ENCODE measurements at regions not wholly inside any gene's neighbourhood (a gene's known extent, or its start where the extent isn't known, plus 50 kb on each side); places are given as distances from the start of the nearest gene placed in this dataset.
A peak's percentile ranks its signal among the peaks of the same experiment; 100 is the strongest.

- no peak for DNase-seq
- Histone ChIP-seq H3K9me3 (no peaks in the 10 kb centered on the region), H3K27ac (no peak overlapping the region), H3K4me3 (no peak overlapping the region), H3K27me3 (no peaks in the 10 kb centered on the region), H3K4me1 (peaks cover 9% of the 10 kb centered on the region), H3K36me3 (no peaks in the 10 kb centered on the region)
- intact Hi-C loops (cut with DNase I): no loop called here
- TF ChIP-seq, protein P1, sequence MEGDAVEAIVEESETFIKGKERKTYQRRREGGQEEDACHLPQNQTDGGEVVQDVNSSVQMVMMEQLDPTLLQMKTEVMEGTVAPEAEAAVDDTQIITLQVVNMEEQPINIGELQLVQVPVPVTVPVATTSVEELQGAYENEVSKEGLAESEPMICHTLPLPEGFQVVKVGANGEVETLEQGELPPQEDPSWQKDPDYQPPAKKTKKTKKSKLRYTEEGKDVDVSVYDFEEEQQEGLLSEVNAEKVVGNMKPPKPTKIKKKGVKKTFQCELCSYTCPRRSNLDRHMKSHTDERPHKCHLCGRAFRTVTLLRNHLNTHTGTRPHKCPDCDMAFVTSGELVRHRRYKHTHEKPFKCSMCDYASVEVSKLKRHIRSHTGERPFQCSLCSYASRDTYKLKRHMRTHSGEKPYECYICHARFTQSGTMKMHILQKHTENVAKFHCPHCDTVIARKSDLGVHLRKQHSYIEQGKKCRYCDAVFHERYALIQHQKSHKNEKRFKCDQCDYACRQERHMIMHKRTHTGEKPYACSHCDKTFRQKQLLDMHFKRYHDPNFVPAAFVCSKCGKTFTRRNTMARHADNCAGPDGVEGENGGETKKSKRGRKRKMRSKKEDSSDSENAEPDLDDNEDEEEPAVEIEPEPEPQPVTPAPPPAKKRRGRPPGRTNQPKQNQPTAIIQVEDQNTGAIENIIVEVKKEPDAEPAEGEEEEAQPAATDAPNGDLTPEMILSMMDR (IDR thresholded peaks at IDR 0.05): no peak
- ATAC-seq: no peak
Measured at GRCh38 chr1:245094092-245094491, 60.7 kb upstream of the KIF26B start.

DNA sequence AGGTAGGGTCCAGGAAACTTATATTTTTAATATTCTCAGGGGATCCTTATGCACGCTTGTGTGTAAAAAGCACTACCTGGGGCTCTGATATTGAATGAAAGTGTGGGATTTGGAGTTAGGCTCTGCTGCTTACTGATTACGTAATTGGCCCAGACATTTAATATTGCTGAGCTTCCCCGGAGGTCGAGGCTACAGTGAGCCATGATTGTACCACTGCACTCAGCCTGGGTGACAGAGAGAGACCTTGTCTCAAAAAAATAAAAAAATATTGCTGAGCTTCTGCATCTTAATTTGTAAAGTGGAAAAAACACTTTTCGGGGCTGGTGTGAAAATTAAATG, 62.2 kb upstream of the KIF26B start:
- ATAC-seq (no peak), DNase-seq (no peak)
- Histone ChIP-seq H3K9me3 (no peaks in the 10 kb centered on the region), H3K4me1 (peaks cover 9% of the 10 kb centered on the region), H3K27ac (peak overlapping the region; percentile 33), H3K36me3 (no peaks in the 10 kb centered on the region), H3K4me3 (no peak overlapping the region), H3K27me3 (no peaks in the 10 kb centered on the region)
- intact Hi-C loops (cut with DNase I): no loop called here
- TF ChIP-seq, protein P1 (IDR thresholded peaks at IDR 0.05): no peak

- intact Hi-C loops (cut with DNase I): no loop called here
- TF ChIP-seq, protein P1 (IDR thresholded peaks at IDR 0.05): no peak
- Histone ChIP-seq H3K36me3 (no peaks in the 10 kb centered on the region), H3K27ac (peak overlapping the region; percentile 33), H3K4me1 (peaks cover 9% of the 10 kb centered on the region), H3K27me3 (no peaks in the 10 kb centered on the region), H3K4me3 (no peak overlapping the region), H3K9me3 (no peaks in the 10 kb centered on the region)
- DNase-seq (peak; percentile 70), ATAC-seq (peak; percentile 89)
Measured at GRCh38 chr1:245091818-245092637, 62.8 kb upstream of the KIF26B start.

- H3K27me3 ChIP-seq: no peaks in the 10 kb centered on the region
- no peak for DNase-seq
- peaks cover 9% of the 10 kb centered on the region for H3K4me1 ChIP-seq
- no peak overlapping the region for H3K4me3 ChIP-seq
- no peaks in the 10 kb centered on the region for H3K9me3 ChIP-seq
- no peak for ATAC-seq
- intact Hi-C loops (cut with DNase I): no loop called here
- TF ChIP-seq, protein P1 (IDR thresholded peaks at IDR 0.05): no peak
- no peaks in the 10 kb centered on the region for H3K36me3 ChIP-seq
- peak overlapping the region; percentile 31 for H3K27ac ChIP-seq
Measured at GRCh38 chr1:245091171-245091621, 63.6 kb upstream of the KIF26B start.

DNA sequence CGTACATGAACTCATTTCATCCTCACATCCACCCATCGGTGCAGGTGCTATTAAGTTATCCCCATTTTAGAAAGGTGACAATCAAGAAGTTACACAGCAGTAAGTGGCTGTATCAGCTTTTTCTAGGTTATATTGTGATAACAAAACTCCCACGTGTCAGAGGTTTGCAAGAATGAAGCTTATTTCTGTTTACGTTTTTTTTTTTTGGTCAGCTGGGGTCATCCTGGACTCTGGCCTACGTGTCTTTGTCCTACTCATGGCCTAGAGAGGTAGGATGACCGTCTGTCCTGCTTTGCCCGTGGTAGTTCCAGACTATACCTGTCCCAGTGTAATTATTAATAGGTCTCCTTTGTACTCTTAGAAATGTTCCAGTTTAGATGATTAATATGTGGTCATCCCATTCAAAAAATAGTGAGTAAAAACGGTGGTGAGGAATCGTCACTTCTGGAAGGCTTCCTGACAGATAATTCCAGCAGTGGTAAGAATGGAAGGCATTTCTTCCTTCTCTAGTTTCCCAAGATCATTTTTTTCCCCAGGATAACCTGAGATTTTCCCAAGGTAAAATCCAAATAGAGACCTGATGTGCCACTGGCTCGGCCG, 64.2 kb upstream of the KIF26B start:
- no peaks in the 10 kb centered on the region for H3K27me3 ChIP-seq
- H3K4me1 ChIP-seq: peaks cover 9% of the 10 kb centered on the region
- TF ChIP-seq, protein P1 (IDR thresholded peaks at IDR 0.05): no peak
- ATAC-seq (no peak), DNase-seq (no peak)
- H3K4me3 ChIP-seq: no peak overlapping the region
- no peak overlapping the region for H3K27ac ChIP-seq
- intact Hi-C loops (cut with DNase I): no loop called here
- H3K36me3 ChIP-seq: no peaks in the 10 kb centered on the region
- H3K9me3 ChIP-seq: no peaks in the 10 kb centered on the region
